Osteocyte (in vitro differentiated cells): ENCODE measurements at regions not wholly inside any gene's neighbourhood (a gene's known extent, or its start where the extent isn't known, plus 50 kb on each side); places are given as distances from the start of the nearest gene placed in this dataset.

Experiments used
- DNase-seq: peaks from one replicate; pipeline ENCODE4 v3.0.0; 2021; ENCODE audit warnings: mixed read lengths; ENCODE audit not compliant: unreplicated experiment; ENCODE audit errors: extremely low spot score
- H3K27ac Mint-ChIP-seq: one replicate; pipeline ENCODE4 v1.8.0; 2021; ENCODE audit warnings: mild to moderate bottlenecking, mixed read lengths; ENCODE audit not compliant: unreplicated experiment
- H3K27me3 Mint-ChIP-seq: one replicate; pipeline ENCODE4 v1.8.0; 2021; ENCODE audit warnings: mixed read lengths; ENCODE audit not compliant: unreplicated experiment
- H3K36me3 Mint-ChIP-seq: one replicate; pipeline ENCODE4 v1.8.0; 2021; ENCODE audit warnings: mixed read lengths; ENCODE audit not compliant: unreplicated experiment
- H3K4me1 Mint-ChIP-seq: one replicate; pipeline ENCODE4 v1.8.0; 2021; ENCODE audit warnings: mixed read lengths; ENCODE audit not compliant: unreplicated experiment
- H3K4me3 Mint-ChIP-seq: one replicate; pipeline ENCODE4 v1.8.0; 2021; ENCODE audit warnings: mild to moderate bottlenecking, moderate library complexity, mixed read lengths; ENCODE audit not compliant: unreplicated experiment
- H3K9me3 Mint-ChIP-seq: one replicate; pipeline ENCODE4 v1.8.0; 2021; ENCODE audit warnings: mixed read lengths; ENCODE audit not compliant: unreplicated experiment
- TF ChIP-seq, protein P1 (sequence below): fragments of 200-600 bp; sonication (generic); IDR thresholded peaks from 2 replicates; pipeline ENCODE4 v1.5.0; 2021; ENCODE audit warnings: antibody characterized with exemption, mild to moderate bottlenecking, moderate library complexity

DNA sequence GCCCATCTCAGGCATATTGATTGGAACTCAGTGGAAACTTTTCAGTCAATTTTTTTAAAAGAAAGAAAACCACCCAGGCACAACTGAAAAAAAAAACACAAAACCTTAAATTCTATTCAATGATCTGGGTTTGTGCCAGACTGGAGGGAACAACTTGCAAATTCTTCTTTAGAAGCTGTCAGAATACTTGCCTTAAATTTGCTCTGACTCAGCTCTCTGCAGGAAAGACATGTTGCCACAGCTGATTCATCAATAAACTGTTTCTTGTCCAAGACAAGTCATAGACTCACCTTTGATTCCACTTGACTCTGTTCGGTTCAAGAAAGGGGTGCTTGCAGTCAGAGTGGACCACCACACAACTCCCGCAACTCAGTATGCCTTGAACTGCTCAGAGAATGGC is 117.8 kb upstream of the F13A1 start:
- Mint-ChIP-seq H3K4me1 (no peaks in the 10 kb centered on the region), H3K27ac (no peak overlapping the region), H3K27me3 (peaks cover 3% of the 10 kb centered on the region), H3K36me3 (no peaks in the 10 kb centered on the region), H3K4me3 (no peak overlapping the region), H3K9me3 (no peaks in the 10 kb centered on the region)
- TF ChIP-seq, protein P1, sequence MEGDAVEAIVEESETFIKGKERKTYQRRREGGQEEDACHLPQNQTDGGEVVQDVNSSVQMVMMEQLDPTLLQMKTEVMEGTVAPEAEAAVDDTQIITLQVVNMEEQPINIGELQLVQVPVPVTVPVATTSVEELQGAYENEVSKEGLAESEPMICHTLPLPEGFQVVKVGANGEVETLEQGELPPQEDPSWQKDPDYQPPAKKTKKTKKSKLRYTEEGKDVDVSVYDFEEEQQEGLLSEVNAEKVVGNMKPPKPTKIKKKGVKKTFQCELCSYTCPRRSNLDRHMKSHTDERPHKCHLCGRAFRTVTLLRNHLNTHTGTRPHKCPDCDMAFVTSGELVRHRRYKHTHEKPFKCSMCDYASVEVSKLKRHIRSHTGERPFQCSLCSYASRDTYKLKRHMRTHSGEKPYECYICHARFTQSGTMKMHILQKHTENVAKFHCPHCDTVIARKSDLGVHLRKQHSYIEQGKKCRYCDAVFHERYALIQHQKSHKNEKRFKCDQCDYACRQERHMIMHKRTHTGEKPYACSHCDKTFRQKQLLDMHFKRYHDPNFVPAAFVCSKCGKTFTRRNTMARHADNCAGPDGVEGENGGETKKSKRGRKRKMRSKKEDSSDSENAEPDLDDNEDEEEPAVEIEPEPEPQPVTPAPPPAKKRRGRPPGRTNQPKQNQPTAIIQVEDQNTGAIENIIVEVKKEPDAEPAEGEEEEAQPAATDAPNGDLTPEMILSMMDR = no peak
- DNase-seq = no peak

DNA sequence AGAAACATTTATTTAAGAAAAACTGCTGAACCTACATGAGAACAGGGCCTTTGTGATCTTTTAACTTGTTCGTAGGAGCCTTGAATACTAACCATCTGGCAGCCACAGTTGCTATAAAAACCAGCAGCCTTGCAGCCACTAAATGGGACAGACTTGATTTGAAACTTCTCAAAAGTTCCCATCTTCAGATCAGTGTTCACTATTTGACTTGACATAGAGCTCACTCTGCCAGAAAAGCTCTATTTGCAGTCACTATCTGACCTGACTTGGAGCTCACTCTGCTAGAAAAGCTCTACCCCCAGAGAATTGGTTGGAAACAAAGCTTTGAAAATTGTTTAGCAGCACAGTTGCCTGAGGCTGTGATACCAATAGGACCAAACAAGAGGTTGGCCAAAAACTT is 119.3 kb upstream of the F13A1 start:
- H3K4me3 Mint-ChIP-seq = no peak overlapping the region
- no peaks in the 10 kb centered on the region for H3K36me3 Mint-ChIP-seq
- TF ChIP-seq, protein P1 = no peak
- no peak for DNase-seq
- no peaks in the 10 kb centered on the region for H3K4me1 Mint-ChIP-seq
- H3K27me3 Mint-ChIP-seq = peaks cover 3% of the 10 kb centered on the region
- no peaks in the 10 kb centered on the region for H3K9me3 Mint-ChIP-seq
- no peak overlapping the region for H3K27ac Mint-ChIP-seq

DNA sequence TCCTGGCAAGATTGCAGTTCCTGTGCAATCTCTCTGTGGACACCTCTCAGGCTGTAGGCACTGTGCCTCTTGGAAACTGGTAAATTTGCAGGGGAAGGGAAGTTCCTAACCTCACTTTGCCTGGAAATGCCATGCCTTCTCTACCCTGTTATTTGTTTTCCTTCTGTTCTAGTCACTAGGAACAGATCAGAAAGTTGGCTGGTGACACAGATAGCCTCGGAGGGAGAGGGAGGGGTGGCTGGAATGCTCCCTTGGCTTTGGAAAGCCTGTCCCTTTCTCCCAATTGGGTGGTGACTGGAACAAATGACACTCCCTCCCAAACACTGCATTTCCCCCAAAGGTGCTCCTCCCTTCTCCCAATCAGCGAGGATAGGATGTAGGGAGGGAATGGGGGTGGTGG is 131.5 kb upstream of the F13A1 start:
- H3K9me3 Mint-ChIP-seq = no peaks in the 10 kb centered on the region
- no peaks in the 10 kb centered on the region for H3K36me3 Mint-ChIP-seq
- TF ChIP-seq, protein P1 = no peak
- H3K4me3 Mint-ChIP-seq = no peak overlapping the region
- H3K4me1 Mint-ChIP-seq = no peaks in the 10 kb centered on the region
- H3K27ac Mint-ChIP-seq = no peak overlapping the region
- H3K27me3 Mint-ChIP-seq = peaks cover 12% of the 10 kb centered on the region
- no peak for DNase-seq

DNA sequence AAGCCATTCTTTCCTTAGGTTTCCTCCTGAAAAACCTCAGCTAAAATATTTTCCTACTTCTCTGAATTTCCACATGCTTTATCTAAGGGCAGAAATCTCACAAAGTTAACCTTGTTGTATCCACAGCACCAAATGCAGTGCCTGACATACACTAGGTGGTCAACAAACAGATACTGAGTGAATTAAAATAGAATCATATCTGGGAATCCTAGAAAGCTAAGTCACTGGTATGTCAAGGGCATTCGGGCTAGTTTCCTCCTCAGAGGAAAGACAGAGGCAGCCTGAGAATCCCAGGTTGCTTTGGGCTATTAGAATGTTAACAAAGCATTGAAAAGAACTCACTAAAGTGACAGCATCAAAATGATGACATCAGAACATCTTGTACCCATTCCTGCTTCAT is 132.7 kb upstream of the F13A1 start:
- DNase-seq = no peak
- TF ChIP-seq, protein P1 = no peak
- Mint-ChIP-seq H3K36me3 (no peaks in the 10 kb centered on the region), H3K4me1 (no peaks in the 10 kb centered on the region), H3K4me3 (no peak overlapping the region), H3K27me3 (peaks cover 9% of the 10 kb centered on the region), H3K9me3 (no peaks in the 10 kb centered on the region), H3K27ac (no peak overlapping the region)

DNA sequence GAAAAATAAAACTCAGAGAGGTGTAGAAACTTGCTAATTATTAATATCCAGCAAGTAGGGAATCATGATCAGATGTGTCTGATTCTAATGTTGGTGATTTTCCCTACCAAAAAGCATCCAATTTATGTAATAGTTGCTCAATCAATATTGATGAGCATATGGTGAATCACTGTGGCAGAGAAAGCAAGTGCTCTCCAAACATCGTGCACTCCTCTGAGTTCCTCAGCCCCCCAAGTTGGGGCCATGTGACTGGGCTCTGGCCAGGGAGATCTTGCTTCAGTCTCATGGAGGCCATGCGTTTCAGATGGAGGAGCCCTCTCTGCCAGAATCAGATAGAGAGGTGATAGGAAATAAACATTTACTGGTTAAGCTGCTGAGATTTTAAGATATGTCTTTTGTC is 133.2 kb upstream of the LY86 start:
- H3K4me1 Mint-ChIP-seq = no peaks in the 10 kb centered on the region
- H3K27ac Mint-ChIP-seq = no peak overlapping the region
- no peak overlapping the region for H3K4me3 Mint-ChIP-seq
- peaks cover 11% of the 10 kb centered on the region for H3K27me3 Mint-ChIP-seq
- no peak for DNase-seq
- peaks cover 4% of the 10 kb centered on the region for H3K9me3 Mint-ChIP-seq
- H3K36me3 Mint-ChIP-seq = no peaks in the 10 kb centered on the region
- TF ChIP-seq, protein P1 = no peak
